ENCODE measurements at regions not wholly inside any gene's neighbourhood (a gene's known extent, or its start where the extent isn't known, plus 50 kb on each side); places are given as distances from the start of the nearest gene placed in this dataset.
"Not testable (repeated sequence)": the region's sequence is repeated elsewhere in the genome, so short reads cannot be mapped to it uniquely, and the experiment has no call there.

GRCh38 chr9:102436599-102436998 is 558.5 kb upstream of the CYLC2 start:
- DNase-seq; H3K4me3 ChIP-seq (ENCODE audit: low read length in 2 of 2); ATAC-seq (ENCODE audit: low FRiP score); H3K27me3 ChIP-seq (ENCODE audit: control insufficient read depth in 1 of 2, insufficient read depth in 2 of 2, low read length in 1 of 2); intact Hi-C loops (cut with DNase I); H3K4me1 ChIP-seq (ENCODE audit: control insufficient read depth in 1 of 2, insufficient read depth in 2 of 2, low read length in 2 of 2); H3K9me3 ChIP-seq (ENCODE audit: control insufficient read depth, low read length); H3K36me3 ChIP-seq (ENCODE audit: control insufficient read depth in 1 of 2, insufficient read depth in 2 of 2, low read length in 1 of 2); H3K27ac ChIP-seq (ENCODE audit: low read depth in 1 of 2, low read length in 2 of 2): not testable (repeated sequence)
- 95 to 96% methylated on average over 13 of the region's 13 CpGs for WGBS, 2 donors

- intact Hi-C loops (cut with DNase I): no loop called here
- ATAC-seq (ENCODE audit: low FRiP score) (no peak), DNase-seq (no peak)
- Histone ChIP-seq H3K36me3 (ENCODE audit: control insufficient read depth in 1 of 2, insufficient read depth in 2 of 2, low read length in 1 of 2) (no peaks in the 10 kb centered on the region), H3K4me1 (ENCODE audit: control insufficient read depth in 1 of 2, insufficient read depth in 2 of 2, low read length in 2 of 2) (no peaks in the 10 kb centered on the region), H3K9me3 (ENCODE audit: control insufficient read depth, low read length) (no peaks in the 10 kb centered on the region), H3K27me3 (ENCODE audit: control insufficient read depth in 1 of 2, insufficient read depth in 2 of 2, low read length in 1 of 2) (no peaks in the 10 kb centered on the region), H3K4me3 (ENCODE audit: low read length in 2 of 2) (no peak overlapping the region), H3K27ac (ENCODE audit: low read depth in 1 of 2, low read length in 2 of 2) (no peak overlapping the region)
- 87% methylated on average over 3 of the region's 3 CpGs for WGBS, 2 donors
Observed at GRCh38 chr9:102435427-102435826, 559.7 kb upstream of the CYLC2 start.

- H3K36me3 ChIP-seq (ENCODE audit: control insufficient read depth in 1 of 2, insufficient read depth in 2 of 2, low read length in 1 of 2): no peaks in the 10 kb centered on the region
- intact Hi-C loops (cut with DNase I): no loop called here
- 58 to 69% methylated on average over 1 of the region's 1 CpG for WGBS, 2 donors
- no peak overlapping the region for H3K27ac ChIP-seq (ENCODE audit: low read depth in 1 of 2, low read length in 2 of 2)
- H3K27me3 ChIP-seq (ENCODE audit: control insufficient read depth in 1 of 2, insufficient read depth in 2 of 2, low read length in 1 of 2): no peaks in the 10 kb centered on the region
- DNase-seq (no peak), ATAC-seq (ENCODE audit: low FRiP score) (no peak)
- no peaks in the 10 kb centered on the region for H3K9me3 ChIP-seq (ENCODE audit: control insufficient read depth, low read length)
- no peak overlapping the region for H3K4me3 ChIP-seq (ENCODE audit: low read length in 2 of 2)
- H3K4me1 ChIP-seq (ENCODE audit: control insufficient read depth in 1 of 2, insufficient read depth in 2 of 2, low read length in 2 of 2): no peaks in the 10 kb centered on the region
Observed at GRCh38 chr9:102434545-102434944, 560.6 kb upstream of the CYLC2 start.

GRCh38 chr9:102428305-102428704 is 566.8 kb upstream of the CYLC2 start:
- Histone ChIP-seq H3K9me3 (ENCODE audit: control insufficient read depth, low read length) (no peaks in the 10 kb centered on the region), H3K27ac (ENCODE audit: low read depth in 1 of 2, low read length in 2 of 2) (no peak overlapping the region), H3K36me3 (ENCODE audit: control insufficient read depth in 1 of 2, insufficient read depth in 2 of 2, low read length in 1 of 2) (no peaks in the 10 kb centered on the region), H3K4me3 (ENCODE audit: low read length in 2 of 2) (no peak overlapping the region), H3K27me3 (ENCODE audit: control insufficient read depth in 1 of 2, insufficient read depth in 2 of 2, low read length in 1 of 2) (no peaks in the 10 kb centered on the region), H3K4me1 (ENCODE audit: control insufficient read depth in 1 of 2, insufficient read depth in 2 of 2, low read length in 2 of 2) (no peaks in the 10 kb centered on the region)
- DNase-seq (no peak), ATAC-seq (ENCODE audit: low FRiP score) (no peak)
- 72 to 78% methylated on average over 4 of the region's 4 CpGs for WGBS, 2 donors
- intact Hi-C loops (cut with DNase I): no loop called here

- H3K27me3 ChIP-seq (ENCODE audit: control insufficient read depth in 1 of 2, insufficient read depth in 2 of 2, low read length in 1 of 2); ATAC-seq (ENCODE audit: low FRiP score); H3K36me3 ChIP-seq (ENCODE audit: control insufficient read depth in 1 of 2, insufficient read depth in 2 of 2, low read length in 1 of 2); DNase-seq; H3K4me3 ChIP-seq (ENCODE audit: low read length in 2 of 2); intact Hi-C loops (cut with DNase I); H3K4me1 ChIP-seq (ENCODE audit: control insufficient read depth in 1 of 2, insufficient read depth in 2 of 2, low read length in 2 of 2); H3K27ac ChIP-seq (ENCODE audit: low read depth in 1 of 2, low read length in 2 of 2); H3K9me3 ChIP-seq (ENCODE audit: control insufficient read depth, low read length): not testable (repeated sequence)
- 89 to 91% methylated on average over 3 of the region's 3 CpGs for WGBS, 2 donors
Observed at GRCh38 chr9:102416251-102416650, 578.9 kb upstream of the CYLC2 start.

- intact Hi-C loops (cut with DNase I): no loop called here
- Histone ChIP-seq H3K4me1 (ENCODE audit: control insufficient read depth in 1 of 2, insufficient read depth in 2 of 2, low read length in 2 of 2) (peaks cover 0 to 2% of the 10 kb centered on the region in 2 donors), H3K27me3 (ENCODE audit: control insufficient read depth in 1 of 2, insufficient read depth in 2 of 2, low read length in 1 of 2) (no peaks in the 10 kb centered on the region), H3K36me3 (ENCODE audit: control insufficient read depth in 1 of 2, insufficient read depth in 2 of 2, low read length in 1 of 2) (no peaks in the 10 kb centered on the region), H3K9me3 (ENCODE audit: control insufficient read depth, low read length) (no peaks in the 10 kb centered on the region), H3K27ac (ENCODE audit: low read depth in 1 of 2, low read length in 2 of 2) (no peak overlapping the region), H3K4me3 (ENCODE audit: low read length in 2 of 2) (no peak overlapping the region)
- 68 to 75% methylated on average over 5 of the region's 5 CpGs for WGBS, 2 donors
- DNase-seq (no peak), ATAC-seq (ENCODE audit: low FRiP score) (no peak)
Observed at GRCh38 chr9:102405218-102405867, 589.8 kb upstream of the CYLC2 start.

- no peaks in the 10 kb centered on the region for H3K36me3 ChIP-seq (ENCODE audit: control insufficient read depth in 1 of 2, insufficient read depth in 2 of 2, low read length in 1 of 2)
- H3K4me3 ChIP-seq (ENCODE audit: low read length in 2 of 2): no peak overlapping the region
- H3K4me1 ChIP-seq (ENCODE audit: control insufficient read depth in 1 of 2, insufficient read depth in 2 of 2, low read length in 2 of 2): peaks cover 0 to 2% of the 10 kb centered on the region in 2 donors
- WGBS, 2 donors: 87 to 95% methylated on average over 3 of the region's 3 CpGs
- DNase-seq: no peak
- no peak for ATAC-seq (ENCODE audit: low FRiP score)
- intact Hi-C loops (cut with DNase I): no loop called here
- H3K27me3 ChIP-seq (ENCODE audit: control insufficient read depth in 1 of 2, insufficient read depth in 2 of 2, low read length in 1 of 2): no peaks in the 10 kb centered on the region
- H3K9me3 ChIP-seq (ENCODE audit: control insufficient read depth, low read length): no peaks in the 10 kb centered on the region
- H3K27ac ChIP-seq (ENCODE audit: low read depth in 1 of 2, low read length in 2 of 2): no peak overlapping the region
Observed at GRCh38 chr9:102403514-102403913, 591.6 kb upstream of the CYLC2 start.

- Histone ChIP-seq H3K36me3 (ENCODE audit: control insufficient read depth in 1 of 2, insufficient read depth in 2 of 2, low read length in 1 of 2) (no peaks in the 10 kb centered on the region), H3K27me3 (ENCODE audit: control insufficient read depth in 1 of 2, insufficient read depth in 2 of 2, low read length in 1 of 2) (no peaks in the 10 kb centered on the region), H3K27ac (ENCODE audit: low read depth in 1 of 2, low read length in 2 of 2) (no peak overlapping the region), H3K4me1 (ENCODE audit: control insufficient read depth in 1 of 2, insufficient read depth in 2 of 2, low read length in 2 of 2) (no peaks in the 10 kb centered on the region), H3K4me3 (ENCODE audit: low read length in 2 of 2) (no peak overlapping the region), H3K9me3 (ENCODE audit: control insufficient read depth, low read length) (peaks cover 1% of the 10 kb centered on the region)
- intact Hi-C loops (cut with DNase I): no loop called here
- DNase-seq: no peak
- ATAC-seq (ENCODE audit: low FRiP score): no peak
Observed at GRCh38 chr9:102398205-102398604, 596.9 kb upstream of the CYLC2 start.

GRCh38 chr9:102385620-102386019 is 609.5 kb upstream of the CYLC2 start:
- ATAC-seq (ENCODE audit: low FRiP score): not testable (repeated sequence)

More at GRCh38 chr9:102385620-102386019, 609.5 kb upstream of the CYLC2 start:
- H3K36me3 ChIP-seq (ENCODE audit: control insufficient read depth in 1 of 2, insufficient read depth in 2 of 2, low read length in 1 of 2); H3K9me3 ChIP-seq (ENCODE audit: control insufficient read depth, low read length); H3K4me1 ChIP-seq (ENCODE audit: control insufficient read depth in 1 of 2, insufficient read depth in 2 of 2, low read length in 2 of 2); H3K27me3 ChIP-seq (ENCODE audit: control insufficient read depth in 1 of 2, insufficient read depth in 2 of 2, low read length in 1 of 2); H3K27ac ChIP-seq (ENCODE audit: low read depth in 1 of 2, low read length in 2 of 2); DNase-seq; intact Hi-C loops (cut with DNase I); H3K4me3 ChIP-seq (ENCODE audit: low read length in 2 of 2): not testable (repeated sequence)
- 91 to 94% methylated on average over 2 of the region's 2 CpGs for WGBS, 2 donors
